H54 (cell line): ENCODE measurements at regions not wholly inside any gene's neighbourhood (a gene's known extent, or its start where the extent isn't known, plus 50 kb on each side); places are given as distances from the start of the nearest gene placed in this dataset.

Experiments used
- DNase-seq: peaks from one replicate; pipeline ENCODE4 v3.0.0; 2011; ENCODE audit warnings: low spot score, mixed read lengths; ENCODE audit not compliant: insufficient read length
- FAIRE-seq: peaks from 3 replicates; lab custom pipeline; 2011; peaks lifted over from hg19 to GRCh38; lab: Jason Lieb, UNC
- POLR2A ChIP-seq: IDR thresholded peaks from 2 replicates; pipeline ENCODE4 v1.6.1; 2011; ENCODE audit warnings: low read depth, mild to moderate bottlenecking, low read length

- no peak for TF ChIP-seq POLR2A
- no peak for FAIRE-seq
- DNase-seq = peak; percentile 14
Observed at GRCh38 chr15:69729167-69729748, 276.6 kb downstream of the RPLP1 start.

GRCh38 chr15:69730281-69731080 is 277.9 kb downstream of the RPLP1 start:
- no peak for DNase-seq
- FAIRE-seq = no peak
- no peak for TF ChIP-seq POLR2A

DNA sequence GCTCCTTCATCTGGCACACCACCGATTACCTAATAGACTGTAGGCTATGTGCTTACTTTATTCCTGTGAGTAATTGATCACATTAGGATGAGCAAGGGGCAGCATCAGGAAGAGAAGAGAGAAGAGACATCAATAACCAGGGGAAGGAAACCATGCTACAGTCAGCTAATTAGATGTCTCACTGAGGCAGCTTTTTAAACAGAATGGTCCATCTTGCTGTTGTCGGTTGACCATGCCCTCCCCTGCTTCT is 278.4 kb downstream of the RPLP1 start:
- TF ChIP-seq POLR2A = no peak
- DNase-seq (no peak), FAIRE-seq (no peak)

DNA sequence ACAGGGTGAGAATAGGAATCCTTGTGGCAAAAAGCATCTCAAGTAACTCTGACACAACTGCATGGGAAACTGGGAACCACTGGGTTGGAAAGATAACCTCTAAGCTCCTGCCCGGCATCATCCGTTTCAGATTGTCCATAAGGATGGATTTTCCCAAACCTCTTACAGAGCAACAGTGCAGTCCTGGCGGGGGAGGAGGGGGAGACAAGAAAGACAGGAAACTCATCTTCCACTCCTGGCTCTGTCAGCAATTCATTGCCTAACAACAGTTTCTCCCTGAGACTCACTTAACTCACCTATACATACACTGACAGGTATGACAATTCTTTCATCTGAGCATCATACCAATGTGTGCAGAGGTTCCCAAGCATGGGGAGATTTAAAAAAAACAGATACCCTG is 279.0 kb downstream of the RPLP1 start:
- FAIRE-seq = no peak
- no peak for DNase-seq
- TF ChIP-seq POLR2A = no peak

DNA sequence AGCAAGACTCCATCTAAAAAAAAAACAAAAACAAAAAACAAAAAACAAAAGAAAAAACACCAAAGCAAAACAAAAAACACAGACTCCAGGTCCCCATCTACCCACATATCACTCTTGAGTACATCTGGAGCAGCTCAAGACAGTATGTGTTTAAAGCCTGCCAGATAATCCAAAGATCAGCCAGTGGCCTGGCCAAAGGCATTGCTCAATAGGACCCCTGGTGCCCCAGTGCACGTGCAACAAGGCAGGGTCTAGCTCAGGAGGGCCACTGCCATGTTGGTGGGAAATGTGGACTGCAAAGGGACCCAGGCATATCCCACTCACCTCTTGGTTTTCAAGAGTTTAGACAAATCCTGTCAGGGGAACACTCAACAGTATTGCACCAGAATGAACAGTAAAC is 279.5 kb downstream of the RPLP1 start:
- FAIRE-seq (no peak), DNase-seq (no peak)
- no peak for TF ChIP-seq POLR2A

GRCh38 chr15:69734699-69735098 is 282.1 kb downstream of the RPLP1 start:
- DNase-seq (no peak), FAIRE-seq (no peak)
- no peak for TF ChIP-seq POLR2A

GRCh38 chr15:69735121-69735520 is 282.5 kb downstream of the RPLP1 start:
- no peak for TF ChIP-seq POLR2A
- DNase-seq (no peak), FAIRE-seq (no peak)

DNA sequence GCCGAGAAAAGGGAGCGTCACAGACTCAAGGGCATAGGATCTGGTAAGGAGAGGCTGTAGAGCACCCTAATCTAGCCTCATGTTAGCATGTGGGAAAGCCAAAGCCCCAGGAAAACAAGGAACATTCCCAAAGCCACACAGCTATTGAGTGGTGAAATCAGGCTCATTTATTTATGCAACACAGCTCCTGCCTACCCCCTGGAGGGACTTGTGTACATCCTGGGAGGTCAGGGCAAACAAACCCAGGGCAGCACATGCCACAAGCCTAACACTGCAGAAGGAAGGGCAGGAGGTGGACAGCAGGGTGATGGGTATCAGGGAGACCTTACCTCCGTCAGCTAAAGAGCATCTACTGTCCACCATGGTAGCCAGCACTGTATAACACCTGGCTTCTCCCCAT is 283.5 kb downstream of the RPLP1 start:
- FAIRE-seq (no peak), DNase-seq (no peak)
- TF ChIP-seq POLR2A = no peak

GRCh38 chr15:69737916-69738315 is 285.3 kb downstream of the RPLP1 start:
- DNase-seq (no peak), FAIRE-seq (no peak)
- no peak for TF ChIP-seq POLR2A

GRCh38 chr15:69740684-69741083 is 288.1 kb downstream of the RPLP1 start:
- no peak for DNase-seq
- no peak for TF ChIP-seq POLR2A
- no peak for FAIRE-seq

DNA sequence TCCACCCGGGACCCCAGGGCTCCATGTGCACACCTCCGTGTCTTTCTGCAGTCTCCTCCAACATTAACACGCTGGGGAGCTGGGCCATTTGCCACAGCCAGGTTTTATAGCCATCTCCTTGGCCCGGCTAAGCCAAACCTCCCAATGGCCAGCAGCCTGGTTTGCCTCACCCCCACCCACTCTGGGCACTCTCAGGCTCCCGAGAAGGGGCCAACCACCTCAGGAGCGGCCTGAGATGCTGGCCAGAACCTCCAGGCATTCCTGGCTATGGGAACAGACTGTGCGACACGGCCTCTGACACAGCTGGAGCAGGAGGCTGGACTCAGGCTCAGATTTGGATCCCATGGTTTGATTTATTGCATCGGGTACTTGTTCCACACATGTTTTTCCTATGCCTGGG is 289.7 kb downstream of the RPLP1 start:
- TF ChIP-seq POLR2A = no peak
- FAIRE-seq (no peak), DNase-seq (no peak)

DNA sequence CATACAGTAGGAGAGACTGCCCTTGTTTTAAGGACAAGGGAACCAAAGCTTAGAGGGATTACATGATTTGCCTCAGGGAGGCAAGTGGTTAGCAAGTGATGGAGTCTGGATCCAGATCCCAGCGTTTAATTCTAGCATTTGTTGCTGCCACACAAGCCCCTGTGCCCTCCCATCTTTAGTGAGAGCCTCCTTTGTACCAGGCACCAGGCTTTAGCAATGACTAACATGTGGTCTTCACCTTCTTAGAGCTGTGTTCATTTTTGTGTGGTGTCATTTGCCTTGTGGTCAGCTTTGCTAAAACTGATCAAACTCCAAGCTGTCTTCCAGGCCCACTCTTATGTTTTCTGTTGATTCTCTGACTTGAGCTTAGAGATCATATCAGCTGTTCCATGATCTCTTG is 290.5 kb downstream of the RPLP1 start:
- DNase-seq (no peak), FAIRE-seq (no peak)
- no peak for TF ChIP-seq POLR2A

DNA sequence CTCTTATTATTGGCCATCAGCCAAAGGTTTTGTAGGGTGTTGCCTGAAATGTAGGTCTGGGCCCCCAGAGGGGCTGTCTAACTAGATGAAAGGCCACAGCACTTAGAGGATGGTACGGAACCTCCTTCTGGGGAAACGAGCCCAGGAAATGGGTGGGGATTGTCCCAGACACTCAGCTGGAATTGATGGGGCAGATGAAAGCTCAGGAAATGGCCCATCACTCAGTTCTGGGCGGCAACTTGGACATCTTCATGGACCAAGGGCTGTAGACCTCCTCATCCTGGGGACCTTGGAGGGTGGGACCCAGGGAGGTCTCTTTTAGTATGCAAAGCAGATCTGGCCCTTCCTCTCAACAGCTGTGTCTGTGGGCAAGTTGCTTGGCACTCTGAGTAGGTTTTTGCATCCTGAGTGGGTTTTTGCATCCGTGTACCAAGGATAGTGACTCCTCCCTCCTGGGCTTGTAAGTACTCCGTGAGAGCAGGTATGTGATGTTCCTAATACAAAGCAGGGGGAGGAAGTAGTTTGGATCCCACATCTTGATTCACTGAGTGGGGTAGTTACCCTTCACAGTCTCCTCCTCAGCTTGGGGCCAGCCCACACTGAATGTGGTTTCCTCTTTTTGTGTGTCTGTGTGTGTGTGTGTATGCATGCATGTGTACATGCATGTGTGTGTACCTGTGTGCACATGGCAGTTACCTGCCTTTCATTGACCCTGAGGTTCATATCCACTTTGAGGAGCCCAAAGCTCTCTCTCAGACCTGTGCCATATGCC is 292.0 kb downstream of the RPLP1 start:
- TF ChIP-seq POLR2A = no peak
- no peak for FAIRE-seq
- no peak for DNase-seq

DNA sequence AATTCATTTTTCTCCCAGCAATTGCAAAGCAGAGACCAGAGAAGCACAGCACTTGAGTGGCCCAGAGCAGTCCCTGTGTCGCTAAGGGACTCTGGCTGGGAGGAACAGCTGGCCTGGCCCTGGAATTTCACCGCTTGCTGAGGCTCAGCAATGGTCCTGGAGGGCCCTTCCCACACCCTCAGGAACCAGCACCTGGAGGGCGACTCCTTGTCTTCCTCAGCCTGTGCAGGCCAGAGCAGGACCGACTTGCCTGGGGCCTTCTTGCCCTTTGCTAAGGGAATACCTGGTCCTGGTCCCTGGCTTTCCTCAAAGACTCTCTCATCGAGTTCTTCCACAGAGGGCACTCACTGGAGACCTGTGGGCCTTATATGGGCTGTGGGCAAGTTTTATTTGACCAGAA is 294.6 kb downstream of the RPLP1 start:
- DNase-seq (no peak), FAIRE-seq (no peak)
- TF ChIP-seq POLR2A = no peak
